ENCODE measurements at regions not wholly inside any gene's neighbourhood (a gene's known extent, or its start where the extent isn't known, plus 50 kb on each side); places are given as distances from the start of the nearest gene placed in this dataset.

DNA sequence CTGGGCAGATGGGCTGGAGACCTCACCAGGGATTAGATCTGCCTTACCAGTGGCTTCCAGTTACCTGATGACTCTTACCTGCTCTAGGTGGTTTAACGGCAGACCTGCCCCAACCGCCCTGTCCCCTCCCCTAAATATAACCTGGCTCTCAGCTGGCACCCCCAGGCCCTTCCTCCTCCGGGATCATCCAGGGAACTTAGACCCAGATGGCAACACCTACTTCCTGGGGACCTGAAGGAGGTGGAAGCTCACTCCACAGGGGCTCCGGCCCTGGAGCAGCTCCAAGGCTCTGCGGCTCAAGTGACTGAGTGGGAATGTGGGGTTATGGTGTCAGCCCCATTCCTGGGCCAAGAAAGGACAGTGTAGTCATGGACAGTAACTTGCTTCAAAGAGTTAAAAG is 130.4 kb downstream of the OLFM1 start:
- Histone ChIP-seq H3K27me3 (ENCODE audit: control insufficient read depth in 3 of 3, insufficient read depth in 3 of 3, low read length in 3 of 3) (peaks cover 61 to 83% (median 83%) of the 10 kb centered on the region in 3 donors), H3K27ac (ENCODE audit: low read depth, low read length) (no peak overlapping the region), H3K4me3 (ENCODE audit: low read length in 3 of 3) (no peak overlapping the region), H3K9me3 (ENCODE audit: control insufficient read depth in 3 of 3, low read length in 3 of 3) (no peaks in the 10 kb centered on the region), H3K4me1 (ENCODE audit: control insufficient read depth in 3 of 3, insufficient read depth in 3 of 3, low read length in 3 of 3) (peaks cover 16 to 25% (median 17%) of the 10 kb centered on the region in 3 donors), H3K36me3 (ENCODE audit: control insufficient read depth in 3 of 3, insufficient read depth in 3 of 3, low read length in 3 of 3) (no peaks in the 10 kb centered on the region), H3K9ac (ENCODE audit: low read depth in 1 of 3, low read length in 3 of 3) (no peak overlapping the region)

DNA sequence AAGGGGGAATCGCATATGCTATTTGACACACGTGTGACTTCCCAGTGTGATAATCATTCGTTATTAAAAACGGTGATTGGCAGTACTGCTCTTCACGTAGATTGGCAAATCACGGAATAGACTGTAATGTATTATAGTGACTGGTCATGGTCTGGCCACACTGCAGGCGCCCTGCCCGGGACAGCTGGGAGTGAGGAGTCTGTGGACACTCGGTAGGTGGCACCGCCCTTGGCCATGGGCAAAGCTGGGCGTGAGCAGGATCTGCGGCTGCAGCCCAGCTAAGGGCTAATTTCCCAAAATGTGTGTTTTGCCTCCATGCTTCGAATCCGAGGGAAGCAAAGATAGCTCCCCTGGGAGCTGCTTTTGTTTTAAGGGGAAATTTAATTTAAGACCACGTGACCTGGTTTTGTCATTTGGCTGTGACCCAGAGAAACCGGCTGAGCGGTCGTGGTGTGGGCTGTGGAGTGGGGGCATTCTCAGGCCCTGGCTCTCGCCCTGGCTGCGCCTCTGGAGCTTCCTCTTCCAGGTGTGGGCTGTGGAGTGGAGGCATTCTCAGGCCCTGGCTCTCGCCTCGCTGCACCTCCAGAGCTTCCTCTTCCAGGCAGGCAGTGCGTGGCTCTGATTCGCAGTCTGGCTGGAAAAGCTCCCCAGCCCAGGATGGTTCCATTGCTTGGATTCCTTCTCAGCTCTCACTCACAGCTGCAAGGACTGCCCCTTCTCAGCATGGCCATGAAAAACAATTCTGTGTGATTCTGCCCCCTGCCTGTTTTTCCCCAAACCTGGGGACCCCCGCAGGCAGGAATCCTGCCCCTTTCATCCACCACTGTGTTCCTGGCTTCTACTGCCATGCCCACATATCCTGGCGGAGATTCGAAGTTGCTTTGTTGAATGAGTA is 131.1 kb downstream of the OLFM1 start:
- no peaks in the 10 kb centered on the region for H3K36me3 ChIP-seq (ENCODE audit: control insufficient read depth in 3 of 3, insufficient read depth in 3 of 3, low read length in 3 of 3)

DNA sequence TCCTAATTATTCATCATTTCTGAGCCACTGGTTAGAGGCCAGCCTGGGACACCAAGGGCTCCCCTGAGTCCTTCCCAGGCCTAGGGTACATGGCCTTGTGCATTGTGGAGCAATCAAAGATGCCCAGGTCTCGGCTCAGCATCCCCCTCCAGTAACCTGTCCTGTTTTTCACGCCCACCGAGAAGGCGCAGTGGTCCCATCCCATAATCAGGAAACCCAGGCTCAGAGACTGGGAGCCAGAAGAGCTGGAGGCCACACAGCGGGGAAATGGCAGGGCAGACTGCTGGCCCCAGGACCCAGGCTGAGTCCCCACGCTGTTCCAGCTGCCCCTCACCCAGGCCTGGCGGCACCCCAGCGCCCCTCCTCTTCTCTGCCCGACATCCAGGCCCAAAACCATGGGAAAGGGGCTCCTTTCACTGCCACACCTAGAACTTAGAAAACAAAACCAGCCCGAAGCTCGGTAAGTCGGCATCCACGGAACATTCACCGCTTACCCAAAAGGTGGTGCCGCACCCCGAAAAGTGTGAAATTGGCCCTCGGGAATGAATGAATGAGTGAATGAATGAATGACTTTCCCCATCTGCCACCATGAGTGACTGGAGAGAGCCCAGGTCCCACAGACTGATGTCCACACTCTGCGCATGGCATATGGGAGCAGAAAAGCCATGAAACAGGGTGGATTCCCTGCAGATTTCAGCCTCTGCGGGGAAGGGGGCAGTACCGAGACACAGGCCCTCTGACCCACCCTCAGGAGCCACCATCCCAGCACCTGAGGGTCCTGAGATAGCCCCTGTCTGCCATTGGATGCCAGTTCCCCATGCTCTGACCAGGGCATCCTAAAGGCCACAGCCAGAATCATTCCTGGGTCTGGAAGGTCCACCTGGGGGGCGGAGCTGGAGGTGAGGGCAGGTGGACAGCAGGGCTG is 132.5 kb downstream of the OLFM1 start:
- Histone ChIP-seq H3K4me1 (ENCODE audit: control insufficient read depth in 3 of 3, insufficient read depth in 3 of 3, low read length in 3 of 3) (peaks cover 12 to 25% (median 17%) of the 10 kb centered on the region in 3 donors), H3K4me3 (ENCODE audit: low read length in 3 of 3) (no peak overlapping the region), H3K27me3 (ENCODE audit: control insufficient read depth in 3 of 3, insufficient read depth in 3 of 3, low read length in 3 of 3) (peaks cover 54 to 90% (median 76%) of the 10 kb centered on the region in 3 donors), H3K36me3 (ENCODE audit: control insufficient read depth in 3 of 3, insufficient read depth in 3 of 3, low read length in 3 of 3) (no peaks in the 10 kb centered on the region), H3K27ac (ENCODE audit: low read depth, low read length) (no peak overlapping the region), H3K9me3 (ENCODE audit: control insufficient read depth in 3 of 3, low read length in 3 of 3) (no peaks in the 10 kb centered on the region), H3K9ac (ENCODE audit: low read depth in 1 of 3, low read length in 3 of 3) (no peak overlapping the region)

More for the DNA sequence above, 131.1 kb downstream of the OLFM1 start:
- H3K4me1 ChIP-seq (ENCODE audit: control insufficient read depth in 3 of 3, insufficient read depth in 3 of 3, low read length in 3 of 3), result peaks cover 12 to 25% (median 17%) of the 10 kb centered on the region in 3 donors
- H3K27me3 ChIP-seq (ENCODE audit: control insufficient read depth in 3 of 3, insufficient read depth in 3 of 3, low read length in 3 of 3), result peaks cover 57 to 86% (median 81%) of the 10 kb centered on the region in 3 donors
- no peak overlapping the region for H3K27ac ChIP-seq (ENCODE audit: low read depth, low read length)
- no peaks in the 10 kb centered on the region for H3K9me3 ChIP-seq (ENCODE audit: control insufficient read depth in 3 of 3, low read length in 3 of 3)
- peak overlapping the region in 1 of 3 donors; percentile 13 for H3K4me3 ChIP-seq (ENCODE audit: low read length in 3 of 3)
- H3K9ac ChIP-seq (ENCODE audit: low read depth in 1 of 3, low read length in 3 of 3), result no peak overlapping the region

DNA sequence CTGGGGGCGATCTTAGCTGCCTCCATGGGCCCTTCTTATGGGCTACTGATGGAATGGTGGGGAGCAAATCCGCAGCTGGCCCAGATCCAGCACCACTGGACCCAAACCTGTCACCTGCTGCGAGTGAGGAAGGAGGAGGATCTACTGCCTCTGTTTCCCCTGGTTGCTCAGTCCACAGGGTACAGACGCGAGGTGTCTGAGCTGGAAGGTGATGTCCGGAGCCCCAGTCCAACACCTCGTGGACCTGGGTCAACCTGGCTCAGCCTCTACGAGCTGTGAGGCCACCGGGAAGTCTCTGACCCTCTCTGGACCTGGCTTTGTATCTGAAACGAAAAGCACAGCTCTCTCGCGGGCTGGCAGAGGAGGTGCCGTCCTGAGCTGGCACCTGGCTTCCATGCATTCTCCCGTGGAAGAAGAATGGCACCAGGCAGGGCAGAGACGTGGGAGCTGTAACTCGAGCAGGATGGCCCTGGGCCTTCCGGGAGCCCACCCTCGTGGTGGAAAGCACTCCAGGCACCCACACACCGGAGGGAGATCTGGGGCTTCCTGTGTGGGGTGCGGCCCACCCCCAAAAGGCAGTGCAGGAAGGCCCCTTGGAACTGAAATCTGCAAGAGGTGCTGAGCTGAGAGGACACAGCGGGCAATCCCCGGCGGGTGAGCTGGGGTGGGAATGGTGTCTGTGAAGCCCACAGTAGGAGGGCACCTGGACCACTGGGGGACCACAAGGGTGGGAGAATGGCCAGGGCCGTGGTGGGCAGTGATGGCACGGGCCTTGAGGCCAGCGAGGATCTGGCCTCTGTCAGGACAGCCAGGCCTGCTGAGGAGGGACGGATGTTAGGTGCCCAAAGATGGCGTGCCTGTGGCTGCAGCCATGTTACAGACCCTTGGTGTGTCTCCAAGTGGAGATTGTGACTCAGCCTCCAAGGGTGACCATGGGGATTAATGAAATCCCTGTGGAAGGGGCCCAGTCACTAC is 133.4 kb downstream of the OLFM1 start:
- H3K36me3 ChIP-seq (ENCODE audit: control insufficient read depth in 3 of 3, insufficient read depth in 3 of 3, low read length in 3 of 3), result no peaks in the 10 kb centered on the region
- no peak overlapping the region for H3K27ac ChIP-seq (ENCODE audit: low read depth, low read length)
- peaks cover 10 to 22% (median 12%) of the 10 kb centered on the region in 3 donors for H3K4me1 ChIP-seq (ENCODE audit: control insufficient read depth in 3 of 3, insufficient read depth in 3 of 3, low read length in 3 of 3)
- no peak overlapping the region for H3K9ac ChIP-seq (ENCODE audit: low read depth in 1 of 3, low read length in 3 of 3)
- peaks cover 47 to 85% (median 71%) of the 10 kb centered on the region in 3 donors for H3K27me3 ChIP-seq (ENCODE audit: control insufficient read depth in 3 of 3, insufficient read depth in 3 of 3, low read length in 3 of 3)
- H3K4me3 ChIP-seq (ENCODE audit: low read length in 3 of 3), result no peak overlapping the region
- H3K9me3 ChIP-seq (ENCODE audit: control insufficient read depth in 3 of 3, low read length in 3 of 3), result no peaks in the 10 kb centered on the region

DNA sequence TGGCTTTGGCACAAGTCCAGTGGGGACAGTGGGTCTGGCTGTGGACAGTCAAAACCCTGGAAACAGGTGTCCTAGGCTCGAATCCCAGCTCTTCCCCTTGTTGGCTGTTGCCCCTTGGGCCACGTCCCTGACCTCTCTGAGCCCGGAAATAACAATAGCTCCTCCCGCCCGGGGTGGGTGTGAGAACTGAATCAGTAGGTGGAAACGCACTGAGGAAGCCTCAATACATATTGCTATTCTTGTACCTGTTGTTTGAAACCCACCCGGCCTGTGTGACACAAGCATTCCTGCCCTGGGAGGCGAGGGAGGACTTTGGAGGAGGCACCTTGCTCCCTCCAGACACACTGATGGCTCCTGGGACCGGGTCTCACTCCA is 134.1 kb downstream of the OLFM1 start:
- Histone ChIP-seq H3K27ac (ENCODE audit: low read depth, low read length) (no peak overlapping the region), H3K27me3 (ENCODE audit: control insufficient read depth in 3 of 3, insufficient read depth in 3 of 3, low read length in 3 of 3) (peaks cover 40 to 78% (median 66%) of the 10 kb centered on the region in 3 donors), H3K9me3 (ENCODE audit: control insufficient read depth in 3 of 3, low read length in 3 of 3) (no peaks in the 10 kb centered on the region), H3K9ac (ENCODE audit: low read depth in 1 of 3, low read length in 3 of 3) (no peak overlapping the region), H3K4me1 (ENCODE audit: control insufficient read depth in 3 of 3, insufficient read depth in 3 of 3, low read length in 3 of 3) (peaks cover 10 to 15% (median 12%) of the 10 kb centered on the region in 3 donors), H3K4me3 (ENCODE audit: low read length in 3 of 3) (no peak overlapping the region), H3K36me3 (ENCODE audit: control insufficient read depth in 3 of 3, insufficient read depth in 3 of 3, low read length in 3 of 3) (no peaks in the 10 kb centered on the region)

DNA sequence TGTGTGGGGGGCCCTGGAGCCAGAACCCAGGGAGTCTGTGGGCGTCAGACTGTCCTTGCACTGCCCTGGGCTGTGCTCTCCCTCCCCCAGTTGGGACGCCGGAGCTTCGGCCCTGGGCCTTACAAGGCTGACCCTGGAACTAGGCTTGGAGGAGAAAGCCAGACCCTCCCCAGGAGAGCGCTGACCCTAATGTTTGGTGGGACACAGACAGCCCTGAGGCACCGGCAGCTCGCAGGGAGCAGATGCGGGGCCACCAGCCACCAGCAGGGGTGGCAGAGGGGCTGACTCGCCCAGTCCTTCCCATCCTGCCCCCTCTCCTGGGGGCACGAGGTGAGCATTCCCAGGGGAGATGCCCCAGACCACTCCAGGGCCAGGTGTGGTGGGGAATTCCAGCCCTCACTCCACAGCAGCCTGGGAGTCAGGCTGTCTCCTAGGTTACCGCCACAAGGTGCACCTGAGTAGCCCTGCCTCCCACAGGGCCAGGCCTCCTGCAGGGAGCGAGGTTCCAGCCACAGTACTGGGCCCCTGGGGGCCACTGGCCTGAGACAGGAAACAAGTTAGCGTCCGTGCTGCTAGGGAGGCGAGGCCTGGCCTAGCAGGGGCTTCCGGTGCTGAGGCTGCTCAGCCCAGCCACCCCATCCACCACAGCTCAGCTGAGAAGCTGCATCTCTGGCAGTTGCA is 134.6 kb downstream of the OLFM1 start:
- peaks cover 10 to 11% (median 10%) of the 10 kb centered on the region in 3 donors for H3K4me1 ChIP-seq (ENCODE audit: control insufficient read depth in 3 of 3, insufficient read depth in 3 of 3, low read length in 3 of 3)
- no peaks in the 10 kb centered on the region for H3K9me3 ChIP-seq (ENCODE audit: control insufficient read depth in 3 of 3, low read length in 3 of 3)
- H3K36me3 ChIP-seq (ENCODE audit: control insufficient read depth in 3 of 3, insufficient read depth in 3 of 3, low read length in 3 of 3), result no peaks in the 10 kb centered on the region
- peaks cover 35 to 74% (median 64%) of the 10 kb centered on the region in 3 donors for H3K27me3 ChIP-seq (ENCODE audit: control insufficient read depth in 3 of 3, insufficient read depth in 3 of 3, low read length in 3 of 3)
- no peak overlapping the region for H3K4me3 ChIP-seq (ENCODE audit: low read length in 3 of 3)
- H3K27ac ChIP-seq (ENCODE audit: low read depth, low read length), result no peak overlapping the region
- H3K9ac ChIP-seq (ENCODE audit: low read depth in 1 of 3, low read length in 3 of 3), result no peak overlapping the region

DNA sequence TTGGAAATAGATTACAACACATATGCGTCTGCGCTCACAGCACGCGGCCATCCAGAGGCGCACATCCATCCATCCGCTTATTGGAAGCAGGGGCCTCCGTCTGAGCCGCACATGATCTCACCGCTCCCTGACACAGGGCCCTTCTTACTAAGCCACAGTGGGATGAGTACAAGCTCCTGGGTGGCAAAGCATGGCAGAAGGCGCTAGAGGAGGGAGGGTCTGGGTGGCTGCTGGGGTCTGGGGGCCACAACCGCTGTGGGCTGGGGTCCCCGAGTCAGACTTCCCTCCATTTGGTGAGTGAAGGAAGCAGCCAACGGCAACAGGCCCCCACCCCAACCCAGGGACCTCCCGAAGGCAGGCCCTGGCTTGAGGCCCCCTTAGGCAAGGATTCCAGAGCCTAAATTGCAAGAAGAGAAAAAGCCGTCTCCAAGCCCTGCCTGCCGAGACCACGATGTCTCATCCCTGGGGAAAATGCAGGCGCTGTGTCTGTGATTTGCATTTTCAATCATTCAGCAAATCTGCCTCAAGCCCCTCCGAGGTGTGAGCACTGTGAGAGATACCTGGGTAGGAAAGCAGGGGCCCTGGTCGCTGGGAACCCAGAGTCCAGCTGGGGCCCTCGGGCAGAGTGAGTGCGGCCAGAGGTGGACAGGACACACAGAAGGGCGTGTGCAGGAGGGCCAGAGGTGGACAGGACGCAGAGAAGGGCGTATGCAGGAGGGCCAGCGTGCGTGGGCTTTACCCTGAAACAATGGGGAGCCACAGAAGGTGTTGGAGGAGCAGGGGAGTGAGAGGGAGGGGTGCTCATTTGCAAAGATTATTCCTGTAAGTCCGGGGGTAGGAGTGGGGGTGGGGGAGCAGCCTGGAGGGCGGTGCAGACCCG is 135.7 kb downstream of the OLFM1 start:
- peaks cover 28 to 73% (median 64%) of the 10 kb centered on the region in 3 donors for H3K27me3 ChIP-seq (ENCODE audit: control insufficient read depth in 3 of 3, insufficient read depth in 3 of 3, low read length in 3 of 3)
- no peaks in the 10 kb centered on the region for H3K36me3 ChIP-seq (ENCODE audit: control insufficient read depth in 3 of 3, insufficient read depth in 3 of 3, low read length in 3 of 3)
- H3K9me3 ChIP-seq (ENCODE audit: control insufficient read depth in 3 of 3, low read length in 3 of 3), result no peaks in the 10 kb centered on the region
- peaks cover 4 to 7% (median 4%) of the 10 kb centered on the region in 3 donors for H3K4me1 ChIP-seq (ENCODE audit: control insufficient read depth in 3 of 3, insufficient read depth in 3 of 3, low read length in 3 of 3)
- no peak overlapping the region for H3K27ac ChIP-seq (ENCODE audit: low read depth, low read length)
- no peak overlapping the region for H3K4me3 ChIP-seq (ENCODE audit: low read length in 3 of 3)
- H3K9ac ChIP-seq (ENCODE audit: low read depth in 1 of 3, low read length in 3 of 3), result no peak overlapping the region

DNA sequence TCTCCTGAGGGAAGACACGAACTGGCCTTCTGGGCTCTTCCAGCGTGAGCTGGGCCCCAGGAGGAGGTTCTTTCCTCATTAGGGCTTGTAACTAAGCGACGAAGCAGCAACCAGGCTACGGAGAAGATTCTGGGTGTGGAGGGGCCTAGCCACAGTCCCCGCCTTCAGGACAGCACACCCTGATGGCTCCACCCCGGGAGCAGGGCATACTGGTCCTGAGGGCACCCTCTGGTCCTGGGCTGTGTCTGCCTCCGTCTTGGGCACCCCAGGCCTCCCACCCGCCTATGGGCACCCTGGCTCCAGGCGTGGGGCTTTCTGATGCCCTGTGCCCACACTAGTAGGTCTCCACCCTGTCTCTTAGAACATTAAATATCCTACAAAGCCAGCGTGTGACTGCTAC is 136.4 kb downstream of the OLFM1 start:
- Histone ChIP-seq H3K27me3 (ENCODE audit: control insufficient read depth in 3 of 3, insufficient read depth in 3 of 3, low read length in 3 of 3) (peaks cover 23 to 71% (median 63%) of the 10 kb centered on the region in 3 donors), H3K9ac (ENCODE audit: low read depth in 1 of 3, low read length in 3 of 3) (no peak overlapping the region), H3K4me1 (ENCODE audit: control insufficient read depth in 3 of 3, insufficient read depth in 3 of 3, low read length in 3 of 3) (peaks cover 0 to 4% (median under 1%) of the 10 kb centered on the region in 3 donors), H3K27ac (ENCODE audit: low read depth, low read length) (no peak overlapping the region), H3K36me3 (ENCODE audit: control insufficient read depth in 3 of 3, insufficient read depth in 3 of 3, low read length in 3 of 3) (no peaks in the 10 kb centered on the region), H3K9me3 (ENCODE audit: control insufficient read depth in 3 of 3, low read length in 3 of 3) (no peaks in the 10 kb centered on the region), H3K4me3 (ENCODE audit: low read length in 3 of 3) (no peak overlapping the region)
